GM23248 (cell line): ENCODE measurements at regions not wholly inside any gene's neighbourhood (a gene's known extent, or its start where the extent isn't known, plus 50 kb on each side); places are given as distances from the start of the nearest gene placed in this dataset.

Experiments
- DNase-seq: peaks from one replicate; pipeline ENCODE4 v3.0.0-alpha.2; 2015
- H2AFZ ChIP-seq: fragments of 200-600 bp; sonication (generic); 2 replicates; pipeline ENCODE4 v1.6.1; 2016; ENCODE audit warnings: antibody characterized with exemption
- H3F3A ChIP-seq: fragments of 200-600 bp; sonication (generic); 2 replicates; pipeline ENCODE4 v1.6.1; 2016; ENCODE audit warnings: mild to moderate bottlenecking, antibody characterized with exemption, mixed run types; ENCODE audit not compliant: insufficient read depth
- H3K27ac ChIP-seq: fragments of 200-600 bp; sonication (generic); 2 replicates; pipeline ENCODE4 v1.5.1; 2016; ENCODE audit warnings: mild to moderate bottlenecking
- H3K27me3 ChIP-seq: fragments of 200-600 bp; sonication (generic); replicated peaks from 2 replicates; pipeline ENCODE4 v1.6.1; 2016; ENCODE audit warnings: mild to moderate bottlenecking; ENCODE audit not compliant: insufficient read depth
- H3K36me3 ChIP-seq: fragments of 200-600 bp; sonication (generic); 2 replicates; pipeline ENCODE4 v1.6.1; 2016; ENCODE audit warnings: low read depth, mild to moderate bottlenecking
- H3K4me1 ChIP-seq: fragments of 200-600 bp; sonication (generic); 2 replicates; pipeline ENCODE4 v1.6.1; 2016; ENCODE audit warnings: mild to moderate bottlenecking; ENCODE audit not compliant: insufficient read depth
- H3K4me2 ChIP-seq: fragments of 200-600 bp; sonication (generic); one replicate; pipeline ENCODE4 v1.6.1; 2016; ENCODE audit warnings: mild to moderate bottlenecking; ENCODE audit not compliant: unreplicated experiment
- H3K4me3 ChIP-seq: fragments of 200-600 bp; sonication (generic); 2 replicates; pipeline ENCODE4 v1.5.1; 2016; ENCODE audit warnings: mild to moderate bottlenecking
- H3K79me2 ChIP-seq: fragments of 200-600 bp; sonication (generic); 2 replicates; pipeline ENCODE4 v1.6.1; 2016; ENCODE audit warnings: mild to moderate bottlenecking; ENCODE audit not compliant: insufficient read depth
- H3K9ac ChIP-seq: fragments of 200-600 bp; sonication (generic); 2 replicates; pipeline ENCODE4 v1.6.1; 2016; ENCODE audit warnings: mild to moderate bottlenecking
- H3K9me2 ChIP-seq: fragments of 200-600 bp; sonication (generic); 2 replicates; pipeline ENCODE4 v1.6.1; 2016; ENCODE audit warnings: mixed run types, mild to moderate bottlenecking, moderate library complexity; ENCODE audit not compliant: insufficient read depth
- H3K9me3 ChIP-seq: fragments of 200-600 bp; sonication (generic); one replicate; pipeline ENCODE4 v1.6.1; 2017; ENCODE audit warnings: low read depth
- H4K20me1 ChIP-seq: fragments of 200-600 bp; sonication (generic); 2 replicates; pipeline ENCODE4 v1.6.0; 2016; ENCODE audit not compliant: insufficient read depth
- EZH2 ChIP-seq: fragments of 200-600 bp; sonication (generic); IDR thresholded peaks from 2 replicates; pipeline ENCODE4 v1.6.1; 2018; ENCODE audit warnings: antibody characterized with exemption, mild to moderate bottlenecking; ENCODE audit not compliant: insufficient read depth, poor library complexity, severe bottlenecking
- EZH2phosphoT487 ChIP-seq: fragments of 200-600 bp; sonication (generic); IDR thresholded peaks from 2 replicates; pipeline ENCODE4 v1.6.1; 2018; ENCODE audit warnings: antibody characterized with exemption, moderate library complexity, mild to moderate bottlenecking, low read depth; ENCODE audit not compliant: insufficient read depth
- WGBS, 2 experiments: methylation state at CpG; one replicate each; pipeline ENCODE4 v1.1.6; 2015 to 2017; ENCODE audit warnings: low lambda C conversion rate in 2 of 2, low coverage in 1 of 2; ENCODE audit errors: missing lambda C conversion rate in 2 of 2; 5-methylcytosine and 5-hydroxymethylcytosine counted together
- in situ Hi-C: fragments of 300-500 bp; cut with MboI; formaldehyde crosslinking; loops from 2 replicates; pipeline ENCODE4 v1.15.0; 2020

- Histone ChIP-seq H3F3A (peaks cover 48% of the 10 kb centered on the region), H3K27me3 (no peaks in the 10 kb centered on the region), H3K4me1 (peaks cover 52% of the 10 kb centered on the region), H4K20me1 (no peaks in the 10 kb centered on the region), H3K9me3 (no peaks in the 10 kb centered on the region), H3K27ac (peak overlapping the region; percentile 78), H2AFZ (no peak overlapping the region), H3K9ac (no peak overlapping the region), H3K4me2 (peak overlapping the region; percentile 93), H3K4me3 (peak overlapping the region; percentile 60; the same call in 1 of the 2 replicates), H3K36me3 (no peaks in the 10 kb centered on the region), H3K79me2 (no peaks in the 10 kb centered on the region), H3K9me2 (no peaks in the 10 kb centered on the region)
- peak; percentile 81 for DNase-seq
- in situ Hi-C loops, result no loop called here
- TF ChIP-seq EZH2phosphoT487 (no peak), EZH2 (no peak)
- 22 to 26% methylated on average over 7 of the region's 7 CpGs for WGBS, 2 experiments
Observed at GRCh38 chr21:21715266-21715969, 717.2 kb downstream of the NCAM2 start.

- H3K36me3 ChIP-seq, result no peaks in the 10 kb centered on the region
- no peak overlapping the region for H3K27ac ChIP-seq
- H3K9me2 ChIP-seq, result no peaks in the 10 kb centered on the region
- WGBS, 2 experiments, result 87 to 91% methylated on average over 2 of the region's 2 CpGs
- no peaks in the 10 kb centered on the region for H3K27me3 ChIP-seq
- H3K9ac ChIP-seq, result no peak overlapping the region
- no peaks in the 10 kb centered on the region for H3K4me1 ChIP-seq
- TF ChIP-seq EZH2 (no peak), EZH2phosphoT487 (no peak)
- in situ Hi-C loops, result no loop called here
- peak; percentile 15 for DNase-seq
- H2AFZ ChIP-seq, result no peak overlapping the region
- no peak overlapping the region for H3K4me2 ChIP-seq
- no peaks in the 10 kb centered on the region for H3K79me2 ChIP-seq
- no peaks in the 10 kb centered on the region for H3K9me3 ChIP-seq
- no peaks in the 10 kb centered on the region for H4K20me1 ChIP-seq
- H3F3A ChIP-seq, result no peaks in the 10 kb centered on the region
- no peak overlapping the region for H3K4me3 ChIP-seq
Observed at GRCh38 chr21:21722731-21723130, 724.5 kb downstream of the NCAM2 start.

GRCh38 chr21:21730512-21730911 is 732.3 kb downstream of the NCAM2 start:
- Histone ChIP-seq H3K36me3 (no peaks in the 10 kb centered on the region), H3K27me3 (no peaks in the 10 kb centered on the region), H2AFZ (no peak overlapping the region), H3F3A (no peaks in the 10 kb centered on the region), H4K20me1 (no peaks in the 10 kb centered on the region), H3K79me2 (no peaks in the 10 kb centered on the region), H3K4me2 (no peak overlapping the region), H3K9ac (no peak overlapping the region), H3K9me2 (no peaks in the 10 kb centered on the region), H3K4me3 (no peak overlapping the region), H3K9me3 (no peaks in the 10 kb centered on the region), H3K4me1 (no peaks in the 10 kb centered on the region; the same call in 1 of the 2 replicates), H3K27ac (no peak overlapping the region)
- in situ Hi-C loops, result no loop called here
- no peak for TF ChIP-seq EZH2phosphoT487
- no peak for TF ChIP-seq EZH2
- 47 to 48% methylated on average over 5 of the region's 5 CpGs for WGBS, 2 experiments
- no peak for DNase-seq

GRCh38 chr21:21731626-21732025 is 733.4 kb downstream of the NCAM2 start:
- no peak for DNase-seq
- no peaks in the 10 kb centered on the region for H3F3A ChIP-seq
- H3K9me3 ChIP-seq, result no peaks in the 10 kb centered on the region
- no peaks in the 10 kb centered on the region for H3K9me2 ChIP-seq
- no peak overlapping the region for H3K4me3 ChIP-seq
- no peaks in the 10 kb centered on the region for H3K36me3 ChIP-seq
- no peak overlapping the region for H2AFZ ChIP-seq
- no peaks in the 10 kb centered on the region for H3K79me2 ChIP-seq
- no peak overlapping the region for H3K27ac ChIP-seq
- H3K4me2 ChIP-seq, result no peak overlapping the region
- WGBS, 2 experiments, result 71 to 75% methylated on average over 6 of the region's 6 CpGs
- no peaks in the 10 kb centered on the region for H4K20me1 ChIP-seq
- H3K4me1 ChIP-seq, result no peaks in the 10 kb centered on the region; the same call in 1 of the 2 replicates
- no peaks in the 10 kb centered on the region for H3K27me3 ChIP-seq
- TF ChIP-seq EZH2 (no peak), EZH2phosphoT487 (no peak)
- no peak overlapping the region for H3K9ac ChIP-seq
- in situ Hi-C loops, result no loop called here
